ENCODE measurements at regions not wholly inside any gene's neighbourhood (a gene's known extent, or its start where the extent isn't known, plus 50 kb on each side); places are given as distances from the start of the nearest gene placed in this dataset.

- TF ChIP-seq ZNF274 (IDR thresholded peaks at IDR 0.05; ENCODE audit: low read depth, low read length), result no peak
- TF ChIP-seq YY1 (IDR thresholded peaks at IDR 0.05; ENCODE audit: insufficient read depth, insufficient read length), result no peak
These were observed 117.2 kb upstream of the CCND2 start for GRCh38 chr12:4156317-4156716.
